Frontal cortex (tissue), 3 donors: ENCODE measurements at regions not wholly inside any gene's neighbourhood (a gene's known extent, or its start where the extent isn't known, plus 50 kb on each side); places are given as distances from the start of the nearest gene placed in this dataset.
"Not testable (repeated sequence)": the region's sequence is repeated elsewhere in the genome, so short reads cannot be mapped to it uniquely, and the experiment has no call there.

Experiments used
- DNase-seq, 2 donors: peaks; one replicate each; pipeline ENCODE4 v3.0.0; 2012; ENCODE audit warnings: low spot score in 2 of 2
- FAIRE-seq: peaks from 2 replicates; lab custom pipeline; 2012; peaks lifted over from hg19 to GRCh38; lab: Jason Lieb, UNC
- donor health status: control.
- donor health status: control.
- donor health status: control.

DNA sequence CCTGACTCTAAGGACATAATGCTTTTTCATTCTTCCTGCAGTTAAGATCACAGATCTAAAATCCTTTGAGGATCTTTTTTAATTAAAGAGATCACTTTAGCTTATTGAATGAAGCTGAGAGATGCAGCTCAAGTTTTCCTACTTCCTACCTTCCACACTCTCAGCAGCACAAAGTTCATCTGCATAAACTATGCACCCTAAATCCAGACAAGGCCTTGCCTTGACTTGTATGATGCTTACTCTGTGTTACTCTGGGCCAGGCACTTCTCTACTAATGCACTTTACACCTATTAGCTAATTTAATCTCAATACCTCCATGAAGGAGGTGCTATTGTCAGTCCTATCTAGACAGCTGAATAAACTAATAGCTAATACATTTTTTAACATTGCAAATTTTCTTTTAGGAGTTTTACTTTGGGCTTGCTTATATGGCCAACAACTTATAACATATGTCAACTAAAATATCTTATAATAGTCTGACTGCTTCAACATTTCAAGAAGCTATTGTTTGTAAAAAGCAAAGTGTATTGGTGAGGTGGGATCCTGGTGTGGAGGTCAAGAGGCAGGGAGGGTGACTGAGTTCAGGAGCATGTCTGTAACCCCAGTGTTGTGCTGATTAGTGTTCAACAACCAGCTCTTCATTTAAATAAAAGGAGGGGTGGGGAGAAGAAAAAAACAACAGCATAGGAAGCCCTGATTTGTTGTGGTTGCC lies 172.4 kb upstream of the ATP11B start:
- no peak for FAIRE-seq

GRCh38 chr3:182621435-182622240 lies 171.7 kb upstream of the ATP11B start:
- FAIRE-seq, result no peak
- no peak for DNase-seq

More for the DNA sequence above, 172.4 kb upstream of the ATP11B start:
- DNase-seq, result no peak

GRCh38 chr3:182622241-182622545 lies 171.1 kb upstream of the ATP11B start:
- FAIRE-seq, result no peak
- no peak for DNase-seq

DNA sequence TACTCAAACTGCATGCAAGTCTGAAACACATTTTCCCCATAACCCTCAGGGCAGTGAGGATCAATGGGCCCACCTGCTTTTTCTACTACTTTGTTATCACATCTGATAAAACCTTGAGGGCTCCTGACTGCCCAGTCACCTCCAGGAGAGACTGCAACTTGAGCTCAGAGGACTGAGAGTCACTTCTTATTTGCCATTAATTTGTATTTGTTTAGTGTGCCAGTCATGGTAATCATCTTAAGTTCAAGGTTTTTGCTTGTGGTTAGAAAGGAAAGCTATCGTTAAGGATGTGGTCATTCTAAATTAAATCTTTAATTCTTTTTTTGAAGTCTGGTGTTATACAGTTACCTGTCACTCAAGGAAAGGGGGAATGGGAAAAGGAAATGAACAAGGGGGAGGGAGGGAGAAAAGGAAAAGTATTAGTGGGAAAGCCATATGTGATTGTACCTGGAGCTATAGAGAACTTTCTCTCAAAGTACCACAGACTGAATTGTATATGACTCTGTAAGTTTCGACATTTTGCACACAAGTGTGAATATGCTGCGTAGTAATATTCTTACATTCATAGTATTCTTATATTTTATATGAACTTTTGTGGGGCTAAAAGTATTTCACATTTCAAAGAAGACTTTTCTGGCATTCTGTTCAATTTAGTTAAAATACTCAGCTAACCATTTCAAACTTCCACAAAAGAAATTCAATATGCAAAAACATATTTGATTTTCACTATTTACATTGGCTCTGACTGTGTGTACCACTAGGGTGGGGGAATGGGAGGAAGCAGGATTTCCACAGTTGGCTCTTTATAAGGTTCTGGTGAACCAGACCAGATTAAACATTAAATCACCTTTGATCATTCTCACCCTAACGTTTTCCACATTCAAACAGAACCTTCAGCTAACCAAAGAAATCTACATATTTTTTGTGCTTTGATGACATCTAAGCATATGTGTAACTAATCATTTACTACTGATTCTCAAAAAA lies 166.5 kb upstream of the ATP11B start:
- FAIRE-seq (no peak), DNase-seq (no peak)

- DNase-seq, result no peak
- no peak for FAIRE-seq
These were observed 164.8 kb upstream of the ATP11B start for GRCh38 chr3:182628531-182628930.

DNA sequence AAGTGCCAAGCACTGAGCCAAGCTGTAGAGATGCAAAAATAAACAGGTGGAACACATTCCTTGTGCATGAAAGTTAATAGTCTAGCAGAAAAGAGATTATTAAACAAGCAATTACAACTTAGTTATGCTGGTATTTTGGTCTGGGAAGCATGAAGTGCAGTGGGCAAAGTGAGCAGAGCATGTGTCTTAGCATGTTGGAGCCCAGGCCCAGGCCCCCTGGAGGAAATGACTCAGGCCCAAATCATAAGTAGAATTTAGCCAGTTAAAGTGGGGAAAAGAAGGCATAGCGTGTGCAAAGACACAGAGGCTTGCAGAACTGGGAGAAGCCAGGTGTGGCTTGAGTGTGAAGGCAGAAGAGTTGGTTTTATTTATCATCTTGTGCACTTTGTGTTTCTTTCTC lies 163.8 kb upstream of the ATP11B start:
- DNase-seq (no peak), FAIRE-seq (no peak)

- DNase-seq (no peak), FAIRE-seq (no peak)
These were observed 161.9 kb upstream of the ATP11B start for GRCh38 chr3:182631183-182632076.

DNA sequence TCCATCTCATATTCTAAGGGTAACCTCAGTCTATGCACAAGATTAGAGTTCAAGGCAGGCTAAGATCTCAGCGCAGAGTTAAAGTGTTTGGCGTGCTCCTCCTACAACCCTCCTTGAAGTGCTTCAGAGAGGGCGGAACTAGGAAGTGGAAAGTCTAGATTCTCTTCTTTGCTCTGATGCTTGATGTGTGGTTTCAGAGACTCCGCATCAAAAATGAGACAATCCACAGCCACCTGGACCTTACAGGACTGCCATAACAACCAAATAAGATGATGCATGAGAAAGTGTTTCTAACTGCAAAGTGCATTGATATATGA lies 161.3 kb upstream of the ATP11B start:
- FAIRE-seq, result no peak
- DNase-seq, result no peak

DNA sequence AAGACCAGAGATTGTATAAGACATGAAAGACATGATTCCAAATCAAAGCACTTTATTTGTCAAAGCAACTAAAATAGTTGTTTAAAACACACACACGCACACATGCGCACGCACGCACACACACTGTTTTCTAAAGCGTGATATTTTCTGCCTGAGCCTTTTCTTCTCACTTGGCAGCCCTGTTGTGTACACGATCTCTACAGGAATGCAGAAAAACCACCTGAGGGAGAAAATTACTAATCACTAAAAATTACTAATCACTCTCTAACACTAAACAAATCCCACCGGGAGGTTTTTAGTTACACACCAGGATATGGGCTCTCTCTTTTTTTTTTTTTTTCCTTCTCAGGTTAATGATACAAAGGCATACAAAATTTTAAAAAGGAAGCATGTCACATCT lies 160.1 kb upstream of the ATP11B start:
- DNase-seq (no peak), FAIRE-seq (no peak)

GRCh38 chr3:182636646-182637045 lies 156.7 kb upstream of the ATP11B start:
- no peak for FAIRE-seq
- DNase-seq, result no peak

DNA sequence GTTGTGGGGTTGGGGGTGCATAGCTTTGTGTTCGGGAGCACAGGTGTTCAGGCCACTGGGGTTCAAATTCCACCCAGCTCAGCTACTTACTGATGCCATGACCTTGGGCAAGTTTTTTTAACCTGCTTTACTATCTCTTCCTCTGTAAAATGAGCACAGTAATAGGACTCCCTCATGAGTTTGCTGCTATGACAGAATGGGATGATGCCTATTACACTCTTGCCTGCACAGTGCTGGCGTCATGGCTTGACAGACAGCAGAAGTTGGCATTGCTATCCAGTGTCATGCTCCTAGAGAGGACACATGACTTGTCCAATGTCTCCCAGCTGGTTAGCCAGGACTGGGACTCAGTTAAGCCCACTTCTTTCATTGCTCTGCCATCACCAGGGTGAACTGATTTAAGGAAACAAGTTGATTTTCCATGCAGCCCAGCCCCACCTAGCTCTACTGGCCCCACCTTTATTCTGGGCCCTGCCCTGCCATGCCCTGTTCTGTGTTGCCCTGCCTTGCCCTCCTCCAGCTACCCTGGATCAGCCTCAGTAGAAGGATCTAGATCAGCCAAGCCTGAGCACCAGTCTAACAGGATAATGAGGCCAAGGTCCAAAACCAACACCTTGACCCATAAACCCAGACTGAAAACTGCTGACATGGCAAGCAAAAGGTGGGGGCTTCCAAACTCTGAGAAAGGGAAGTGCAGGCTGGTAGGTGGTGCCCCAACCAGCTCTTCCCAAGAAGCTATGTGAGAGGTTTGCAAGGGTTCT lies 155.8 kb upstream of the ATP11B start:
- FAIRE-seq, result no peak
- no peak for DNase-seq

GRCh38 chr3:182644013-182644412 lies 149.3 kb upstream of the ATP11B start:
- DNase-seq (no peak), FAIRE-seq (no peak)

GRCh38 chr3:182644790-182645433 lies 148.4 kb upstream of the ATP11B start:
- FAIRE-seq (no peak), DNase-seq (no peak)

DNA sequence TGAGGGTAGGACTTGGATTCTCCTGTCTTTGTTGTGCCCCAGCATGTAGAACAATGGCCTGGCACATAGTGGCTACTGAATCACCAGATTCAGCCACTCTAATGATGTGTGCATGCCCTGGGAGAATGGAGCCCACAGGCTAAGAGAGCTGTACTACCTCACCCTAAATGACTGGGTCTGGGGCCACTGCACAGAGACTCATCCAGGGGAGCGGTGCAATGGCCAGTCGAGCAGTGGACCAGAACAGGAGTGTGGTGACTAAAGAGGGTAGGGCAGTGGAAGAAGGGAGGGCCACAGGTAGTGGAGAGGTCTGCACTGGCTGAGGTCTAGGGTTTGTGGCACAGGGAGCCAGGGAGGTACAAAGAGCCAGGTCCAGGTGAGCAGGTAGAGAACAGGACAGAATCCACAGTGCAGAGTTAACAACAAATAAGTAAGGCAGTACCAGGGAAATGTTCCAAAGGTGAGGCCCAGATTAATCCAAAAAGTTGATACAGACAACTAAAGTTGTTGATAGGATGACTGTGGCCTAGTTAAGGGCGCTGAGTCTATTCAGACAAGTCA lies 142.7 kb upstream of the ATP11B start:
- no peak for FAIRE-seq

GRCh38 chr3:182651461-182651860 lies 141.8 kb upstream of the ATP11B start:
- FAIRE-seq (no peak), DNase-seq (no peak)

More for the DNA sequence above, 142.7 kb upstream of the ATP11B start:
- DNase-seq, result no peak

GRCh38 chr3:182653065-182653464 lies 140.2 kb upstream of the ATP11B start:
- not testable (repeated sequence) for DNase-seq, FAIRE-seq

GRCh38 chr3:182668541-182668940 lies 124.8 kb upstream of the ATP11B start:
- FAIRE-seq (no peak), DNase-seq (no peak)

- DNase-seq, result no peak
- FAIRE-seq, result no peak
These were observed 124.3 kb upstream of the ATP11B start for GRCh38 chr3:182668974-182669373.
